B cell (primary cell): ENCODE measurements at regions not wholly inside any gene's neighbourhood (a gene's known extent, or its start where the extent isn't known, plus 50 kb on each side); places are given as distances from the start of the nearest gene placed in this dataset.

Source experiments
- ATAC-seq: fragments of 200-7000 bp; cut with Tn5 transposase; one replicate; pipeline ENCODE4 v1.10.0; 2021; ENCODE audit warnings: low read depth, mild to moderate bottlenecking, moderate number of reproducible peaks, moderate library complexity
- CTCF ChIA-PET: fragments of 350-600 bp; sonication (Branson Sonifier 250); formaldehyde crosslinking; loops from one replicate; lab custom pipeline; 2021; ENCODE audit warnings: antibody characterized with exemption, inconsistent platforms; lab: Charles Lee
- POLR2A ChIA-PET: fragments of 350-600 bp; sonication (Branson Sonifier 250); formaldehyde crosslinking; loops from one replicate; lab custom pipeline; 2021; ENCODE audit warnings: antibody characterized with exemption; lab: Charles Lee
- DNase-seq: peaks from one replicate; pipeline ENCODE4 v3.0.0; 2013
- H2AFZ ChIP-seq: 2 replicates; pipeline ENCODE4 v1.6.1; 2012; ENCODE audit warnings: mild to moderate bottlenecking, low read depth, low read length; ENCODE audit not compliant: insufficient read depth, poor library complexity, severe bottlenecking
- H3K27ac ChIP-seq, 2 donors: 1 replicate in 1 of 2; 2 replicates in 1 of 2; pipeline ENCODE4 v1.5.1; 2012 to 2013; ENCODE audit warnings: low read length in 2 of 2, mild to moderate bottlenecking in 2 of 2, moderate library complexity in 1 of 2
- H3K27me3 ChIP-seq, 4 experiments: fragments of 200-600 bp in 1 of 4; sonication (generic) in 1 of 4; replicated peaks in 1 of 4; 1 replicate in 2 of 4; 2 replicates in 2 of 4; pipeline versions ENCODE4 v1.6.1 to v1.7.0; 2013 to 2016; ENCODE audit warnings: low read length in 3 of 4, mild to moderate bottlenecking in 2 of 4, mixed read lengths in 1 of 4, moderate library complexity in 1 of 4; ENCODE audit not compliant: insufficient read depth in 4 of 4, control insufficient read depth in 3 of 4; ENCODE audit errors: control extremely low read depth in 1 of 4
- H3K36me3 ChIP-seq, 2 experiments: replicated peaks in 1 of 2; 1 replicate in 1 of 2; 2 replicates in 1 of 2; pipeline versions ENCODE4 v1.6.1 to v1.7.1; 2013; ENCODE audit warnings: low read length in 1 of 2; ENCODE audit not compliant: insufficient read depth in 2 of 2, control insufficient read depth in 1 of 2; ENCODE audit errors: control extremely low read depth in 1 of 2, extremely low read depth in 1 of 2
- H3K4me1 ChIP-seq, 2 donors: fragments of 200-600 bp in 1 of 2; sonication (generic) in 1 of 2; 1 replicate in 1 of 2; 2 replicates in 1 of 2; pipeline versions ENCODE4 v1.5.1 to v1.6.1; 2013 to 2017; ENCODE audit warnings: low read length in 2 of 2; ENCODE audit not compliant: control insufficient read depth in 2 of 2, insufficient read depth in 2 of 2
- H3K4me2 ChIP-seq: replicated peaks from 2 replicates; pipeline ENCODE3; 2012; ENCODE audit warnings: mild to moderate bottlenecking, low read depth, low read length; ENCODE audit not compliant: poor library complexity, severe bottlenecking
- H3K4me3 ChIP-seq, 5 experiments: fragments of 200-600 bp in 1 of 5; sonication (generic) in 1 of 5; 1 replicate in 3 of 5; 2 replicates in 2 of 5; pipeline versions ENCODE4 v1.5.1 to v1.7.0; 2011 to 2016; ENCODE audit warnings: low read length in 4 of 5, mild to moderate bottlenecking in 4 of 5, low read depth in 2 of 5, control low read depth in 1 of 5, moderate library complexity in 1 of 5; ENCODE audit not compliant: insufficient read depth in 1 of 5; ENCODE audit errors: control extremely low read depth in 1 of 5, extremely low read depth in 1 of 5
- H3K79me2 ChIP-seq: fragments of 200-600 bp; sonication (generic); one replicate; pipeline ENCODE4 v1.6.0; 2016; ENCODE audit warnings: low read length; ENCODE audit not compliant: control insufficient read depth, insufficient read depth
- H3K9ac ChIP-seq: fragments of 200-600 bp; sonication (generic); 2 replicates; pipeline ENCODE4 v1.6.1; 2017; ENCODE audit warnings: mild to moderate bottlenecking, low read length, moderate library complexity
- H3K9me3 ChIP-seq, 3 donors: one replicate each; pipeline versions ENCODE4 v1.6.1 to v1.7.1; 2013; ENCODE audit warnings: low read length in 2 of 3; ENCODE audit not compliant: control insufficient read depth in 2 of 3, insufficient read depth in 1 of 3; ENCODE audit errors: control extremely low read depth in 1 of 3
- H4K20me1 ChIP-seq: 2 replicates; pipeline ENCODE4 v1.6.0; 2012; ENCODE audit warnings: mild to moderate bottlenecking, low read length; ENCODE audit not compliant: insufficient read depth, control insufficient read depth, poor library complexity, severe bottlenecking
- H3K27ac Mint-ChIP-seq: one replicate; pipeline ENCODE4 v1.8.0; 2021; ENCODE audit warnings: mixed read lengths
- H3K27me3 Mint-ChIP-seq: one replicate; pipeline ENCODE4 v1.8.0; 2021; ENCODE audit warnings: mixed read lengths
- H3K4me1 Mint-ChIP-seq: one replicate; pipeline ENCODE4 v1.8.0; 2021; ENCODE audit warnings: mixed read lengths
- H3K4me3 Mint-ChIP-seq: one replicate; pipeline ENCODE4 v1.8.0; 2021; ENCODE audit warnings: mixed read lengths
- H3K9me3 Mint-ChIP-seq: one replicate; pipeline ENCODE4 v1.8.0; 2022; ENCODE audit warnings: mixed read lengths; ENCODE audit not compliant: insufficient read depth
- CTCF ChIP-seq: fragments of 200-600 bp; IDR thresholded peaks from one replicate; pipeline ENCODE4 v1.8.0; 2022; ENCODE audit warnings: antibody characterized with exemption, mild to moderate bottlenecking
- EZH2 ChIP-seq: IDR thresholded peaks from 2 replicates; pipeline ENCODE4 v1.6.1; 2012; ENCODE audit warnings: borderline replicate concordance, low read depth, mild to moderate bottlenecking, moderate library complexity, low read length; ENCODE audit not compliant: insufficient read depth, poor library complexity, severe bottlenecking
- WGBS: methylation state at CpG from one replicate; pipeline ENCODE4 v1.1.5; 2013; ENCODE audit warnings: missing lambda C conversion rate; ENCODE audit not compliant: insufficient coverage; 5-methylcytosine and 5-hydroxymethylcytosine counted together
- intact Hi-C: fragments of 100-400 bp; cut with micrococcal nuclease; formaldehyde crosslinking; loops from one replicate; pipeline ENCODE4 v1.10.0; 2022

DNA sequence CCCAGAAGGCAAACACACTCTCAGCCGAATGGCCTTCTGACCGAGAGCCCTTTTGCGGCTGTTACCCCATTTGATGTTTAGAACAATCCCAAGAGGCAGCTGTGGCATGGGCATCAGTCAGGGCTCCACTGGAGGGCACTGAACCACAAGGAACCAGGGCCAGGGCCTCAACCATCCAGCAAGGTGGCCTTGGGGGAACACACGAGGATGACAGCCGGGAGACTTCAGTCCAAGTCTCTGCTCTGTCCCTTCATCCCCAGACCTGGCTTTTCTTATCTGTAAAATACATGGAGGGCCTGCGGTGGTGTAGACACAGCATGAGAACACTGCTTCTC is 63.6 kb upstream of the INSIG1 start:
- no peaks in the 10 kb centered on the region for H3K79me2 ChIP-seq
- H3K27ac ChIP-seq = no peak overlapping the region
- 90% methylated on average over 5 of the region's 6 CpGs for WGBS
- Mint-ChIP-seq H3K4me3 (no peak overlapping the region), H3K4me1 (peaks cover 2% of the 10 kb centered on the region), H3K27me3 (peaks cover 12% of the 10 kb centered on the region), H3K9me3 (no peaks in the 10 kb centered on the region), H3K27ac (no peak overlapping the region)
- no peaks in the 10 kb centered on the region for H3K4me1 ChIP-seq
- H3K36me3 ChIP-seq = no peaks in the 10 kb centered on the region
- DNase-seq = no peak
- TF ChIP-seq CTCF = no peak
- no peak for TF ChIP-seq EZH2
- H3K27me3 ChIP-seq = peaks cover 0 to 5% (median under 1%) of the 10 kb centered on the region in 4 experiments
- H3K4me3 ChIP-seq = no peak overlapping the region
- H3K4me2 ChIP-seq = no peak overlapping the region
- H3K9ac ChIP-seq = no peak overlapping the region
- no peak for ATAC-seq
- ChIA-PET CTCF (interaction anchor here (1.0 to 1.6 kb wide), 2 partner anchors 84 to 111 kb away, joined by 3 to 4 read pairs; no protein-coding TSS in a partner anchor), POLR2A (no interaction called here)
- no peak overlapping the region for H2AFZ ChIP-seq
- H4K20me1 ChIP-seq = no peaks in the 10 kb centered on the region
- intact Hi-C loops = no loop called here
- no peaks in the 10 kb centered on the region for H3K9me3 ChIP-seq

DNA sequence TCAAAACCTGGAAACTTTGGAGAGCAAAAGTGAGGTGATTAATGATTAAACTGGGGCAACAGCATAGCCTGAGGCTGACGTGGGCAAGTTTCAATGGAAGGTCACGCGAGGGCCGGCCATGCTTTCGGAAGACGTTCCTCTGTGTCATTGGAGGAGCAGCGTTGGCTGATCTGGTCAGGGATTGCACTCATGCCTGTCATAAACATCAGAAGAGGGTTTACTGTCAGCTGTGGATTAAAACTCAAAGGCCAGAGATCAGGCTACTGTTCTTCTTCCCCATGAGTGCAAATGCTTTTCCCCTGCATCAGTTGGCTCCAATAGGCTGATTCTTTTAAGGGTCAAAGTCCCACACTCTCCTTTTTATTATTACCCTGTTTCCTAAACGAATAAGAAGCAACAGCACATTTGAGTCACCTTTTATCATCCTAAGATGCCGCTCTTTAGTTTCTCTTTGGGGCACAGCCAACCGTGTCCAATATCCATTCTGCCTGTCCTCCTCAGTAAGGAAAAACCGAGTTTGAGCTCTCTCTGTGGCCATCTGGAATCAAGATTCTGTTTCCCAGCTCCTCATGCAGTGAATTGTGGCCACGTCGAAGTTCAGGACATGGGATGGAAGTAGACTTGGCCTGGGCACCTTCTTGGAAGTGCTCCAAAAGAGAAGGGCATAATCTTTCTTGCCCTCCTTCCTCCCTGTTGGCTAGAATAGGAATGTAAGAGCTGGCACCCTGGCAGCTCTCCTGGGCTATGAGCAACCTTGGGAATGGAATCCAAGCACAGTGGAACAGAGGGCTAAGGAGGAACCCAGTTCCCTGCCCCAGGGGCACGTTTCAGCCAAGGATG is 62.5 kb upstream of the INSIG1 start:
- Mint-ChIP-seq H3K4me3 (no peak overlapping the region), H3K4me1 (peaks cover 6% of the 10 kb centered on the region), H3K27ac (no peak overlapping the region), H3K27me3 (peaks cover 18% of the 10 kb centered on the region), H3K9me3 (no peaks in the 10 kb centered on the region)
- WGBS = 93% methylated on average over 14 of the region's 14 CpGs
- Histone ChIP-seq H3K4me1 (no peaks in the 10 kb centered on the region), H3K4me3 (no peak overlapping the region), H3K9me3 (no peaks in the 10 kb centered on the region), H3K27me3 (peaks cover 0 to 5% (median 2%) of the 10 kb centered on the region in 4 experiments), H2AFZ (no peak overlapping the region), H3K36me3 (no peaks in the 10 kb centered on the region), H3K4me2 (no peak overlapping the region), H3K79me2 (no peaks in the 10 kb centered on the region), H3K27ac (no peak overlapping the region), H4K20me1 (no peaks in the 10 kb centered on the region), H3K9ac (no peak overlapping the region)
- TF ChIP-seq EZH2 (no peak), CTCF (no peak)
- POLR2A ChIA-PET = no interaction called here
- DNase-seq = no peak
- CTCF ChIA-PET = interaction anchor here (0.9 to 1.6 kb wide), 2 partner anchors 107 to 110 kb away, joined by 3 to 4 read pairs; no protein-coding TSS in a partner anchor
- intact Hi-C loops = no loop called here
- no peak for ATAC-seq
